Right forelimb (tissue), 1 donor: ENCODE measurements at regions not wholly inside any gene's neighbourhood (a gene's known extent, or its start where the extent isn't known, plus 50 kb on each side); places are given as distances from the start of the nearest gene placed in this dataset.

Experiments
- DNase-seq: peaks from one replicate; pipeline ENCODE4 v3.0.0-alpha.2; 2018

GRCh38 chr10:106175760-106176377, 988.6 kb downstream of the SORCS1 start:
- DNase-seq, result no peak

GRCh38 chr10:106173838-106174237, 990.7 kb downstream of the SORCS1 start:
- no peak for DNase-seq

DNA sequence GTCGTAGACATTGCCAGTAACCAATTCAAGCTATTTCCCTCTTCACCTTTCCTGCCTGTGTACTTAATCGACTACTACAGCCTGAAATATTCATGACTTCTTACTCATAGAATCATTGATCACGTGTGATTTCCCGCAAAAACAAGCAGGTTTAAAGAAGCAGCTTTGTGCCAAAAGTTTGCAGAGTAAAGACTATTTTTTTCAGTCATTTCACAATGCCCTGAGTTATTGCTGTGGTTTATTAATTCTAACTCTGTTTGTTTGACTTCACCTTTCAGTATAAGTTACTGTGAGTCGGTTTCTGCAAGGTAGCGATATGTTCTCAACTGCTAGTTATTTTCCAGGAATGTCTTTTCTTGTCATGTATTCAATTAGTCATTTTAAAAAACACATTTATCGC, 995.3 kb downstream of the SORCS1 start:
- DNase-seq, result no peak

DNA sequence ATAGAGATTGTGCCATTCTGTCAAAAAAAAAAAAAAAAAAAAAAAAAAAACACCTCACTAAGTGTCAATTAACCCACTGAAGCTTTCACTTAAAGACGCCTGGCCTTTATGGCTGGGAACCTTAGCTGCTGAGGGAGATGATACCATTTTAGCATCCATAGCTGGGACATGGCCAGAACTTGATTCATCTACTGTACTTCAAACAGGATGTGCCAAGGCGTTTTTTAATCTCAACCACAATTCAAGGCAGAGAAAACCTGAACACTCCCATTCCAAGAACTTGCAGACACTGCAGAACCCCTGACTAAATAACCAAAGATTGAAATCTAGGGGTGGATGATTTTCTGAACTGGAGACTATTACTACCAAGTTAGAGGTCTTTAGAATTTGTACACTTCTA, 996.6 kb downstream of the SORCS1 start:
- DNase-seq, result no peak

DNA sequence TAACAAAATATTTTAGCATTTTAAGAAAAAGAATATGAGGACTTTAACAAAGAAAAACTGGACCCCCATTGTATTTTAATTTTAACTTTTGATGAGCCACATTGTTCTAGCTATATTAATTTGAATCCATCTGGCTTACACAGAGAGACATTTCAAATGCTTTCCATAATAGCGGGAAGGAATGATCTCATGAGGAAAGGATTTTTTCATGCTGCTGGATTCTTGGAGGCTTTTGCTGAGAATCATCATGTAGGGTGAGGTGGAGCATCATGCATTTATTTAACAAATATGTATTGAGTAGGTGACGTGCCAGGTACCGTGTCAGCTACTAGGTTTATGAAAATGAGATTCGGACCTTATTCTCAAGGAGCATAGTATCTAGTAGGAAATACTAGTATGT, 1006.3 kb downstream of the SORCS1 start:
- no peak for DNase-seq

DNA sequence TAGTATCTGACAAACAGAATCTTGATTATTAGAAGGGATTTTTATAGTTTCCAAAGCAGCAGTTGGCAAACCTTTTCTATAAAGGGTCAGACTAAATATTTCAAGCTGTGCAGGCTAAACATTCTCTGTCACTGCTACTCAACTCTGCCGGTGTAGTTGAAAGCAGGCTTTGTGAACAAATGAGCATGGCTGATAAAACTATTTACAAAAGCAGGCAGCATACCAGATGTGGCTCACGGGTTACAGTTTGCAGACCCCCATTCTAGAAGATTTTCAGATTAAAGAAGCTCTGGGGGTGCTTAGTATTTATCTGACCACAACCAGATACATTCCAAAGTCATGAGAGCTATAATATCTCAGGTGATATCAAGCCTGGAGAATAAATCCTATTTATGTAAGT, 1017.5 kb downstream of the SORCS1 start:
- no peak for DNase-seq

GRCh38 chr10:106139915-106140314, 1024.6 kb downstream of the SORCS1 start:
- DNase-seq, result no peak

DNA sequence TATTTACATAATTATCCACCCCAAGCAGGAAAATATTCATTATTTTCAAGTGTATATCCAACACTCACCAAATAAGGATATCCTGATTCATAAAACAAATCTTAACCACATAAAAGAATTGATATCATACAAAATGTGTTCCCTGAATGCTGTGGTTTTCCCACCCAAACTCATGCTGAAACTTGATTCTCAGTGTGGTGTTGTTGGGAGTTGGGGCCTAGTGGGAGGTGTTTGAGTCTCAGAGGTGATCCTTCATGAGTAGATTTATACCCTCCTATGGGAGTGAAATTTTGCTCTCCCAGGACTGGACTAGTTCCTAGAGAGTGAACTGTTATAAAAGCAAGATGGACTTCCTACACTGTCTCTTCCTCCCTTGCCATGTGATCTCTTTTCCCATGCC, 1028.3 kb downstream of the SORCS1 start:
- no peak for DNase-seq

DNA sequence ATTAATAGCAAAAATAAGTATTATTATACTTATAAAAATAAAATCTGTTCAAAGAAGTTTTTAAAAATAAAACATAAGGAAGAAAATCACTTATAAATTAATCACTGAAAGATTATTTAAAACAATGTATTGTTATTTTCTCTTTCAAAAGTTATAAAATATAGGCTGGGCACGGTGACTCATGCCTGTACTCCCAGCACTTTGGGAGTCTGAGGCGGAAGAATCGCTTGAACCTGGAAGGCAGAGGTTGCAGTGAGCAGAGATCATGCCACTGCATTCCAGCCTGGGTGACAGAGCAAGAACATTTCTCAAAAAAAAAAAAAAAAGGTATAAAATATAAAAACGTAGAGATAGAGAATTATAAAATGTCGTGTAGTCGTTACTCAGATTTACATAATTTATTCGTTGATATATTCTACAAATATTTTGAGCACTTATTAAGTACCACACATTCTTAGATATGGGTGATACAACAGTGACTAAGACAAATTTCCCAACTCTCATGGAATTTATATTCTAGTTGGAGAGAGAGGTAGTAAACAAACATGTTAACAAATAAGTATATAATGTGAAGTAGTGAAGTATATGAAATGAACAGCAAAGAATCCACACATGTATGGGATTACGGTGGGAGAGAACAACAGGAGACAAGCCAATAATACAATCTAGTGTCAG, 1030.0 kb downstream of the SORCS1 start:
- no peak for DNase-seq

GRCh38 chr10:106133451-106133850, 1031.1 kb downstream of the SORCS1 start:
- no peak for DNase-seq

DNA sequence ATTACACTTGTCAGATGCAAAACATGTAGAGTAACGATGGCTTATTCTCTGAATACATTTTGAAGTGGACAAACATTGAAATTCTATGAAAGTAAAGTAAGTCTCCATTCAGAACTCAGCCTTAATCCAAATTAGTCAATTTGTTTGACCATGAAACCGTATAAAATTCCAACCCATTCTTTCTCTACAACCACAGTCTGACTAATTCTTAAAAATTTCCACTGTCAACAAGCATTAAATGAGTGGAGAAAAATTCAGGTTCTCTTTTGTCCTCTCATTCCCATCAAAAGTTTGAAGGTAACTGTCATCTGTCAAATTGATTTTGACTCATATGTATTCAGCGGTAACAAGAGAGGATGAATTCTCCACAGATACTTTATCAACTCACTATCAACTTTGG, 1031.5 kb downstream of the SORCS1 start:
- no peak for DNase-seq

DNA sequence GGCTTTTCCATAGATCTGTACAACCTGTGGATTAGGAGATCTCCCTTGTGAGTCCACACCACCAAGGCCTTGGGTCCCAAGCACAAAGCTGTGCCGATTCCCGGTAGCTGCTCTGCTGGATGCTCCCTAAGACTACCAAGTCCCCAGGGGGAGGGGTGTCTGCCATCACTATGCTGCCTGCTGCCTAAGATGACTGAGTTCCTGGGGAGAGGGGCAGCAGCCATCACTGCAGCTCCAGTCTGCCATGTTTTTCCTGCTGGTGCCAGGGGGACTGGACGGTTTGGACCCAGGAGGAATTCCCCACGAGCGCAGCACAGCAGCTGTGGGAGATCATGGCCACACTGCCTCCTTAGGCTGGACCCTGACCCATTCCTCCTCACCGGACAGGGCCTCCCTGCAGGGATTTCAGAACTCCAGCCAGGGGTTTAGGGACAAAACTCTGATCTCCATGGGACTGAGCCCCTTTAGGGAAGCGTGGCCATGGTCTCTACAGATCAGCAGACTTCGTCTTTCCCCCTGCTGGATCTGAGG, 1049.8 kb downstream of the SORCS1 start:
- DNase-seq, result no peak

- no peak for DNase-seq
Measured at GRCh38 chr10:106111246-106111645, 1053.3 kb downstream of the SORCS1 start.

DNA sequence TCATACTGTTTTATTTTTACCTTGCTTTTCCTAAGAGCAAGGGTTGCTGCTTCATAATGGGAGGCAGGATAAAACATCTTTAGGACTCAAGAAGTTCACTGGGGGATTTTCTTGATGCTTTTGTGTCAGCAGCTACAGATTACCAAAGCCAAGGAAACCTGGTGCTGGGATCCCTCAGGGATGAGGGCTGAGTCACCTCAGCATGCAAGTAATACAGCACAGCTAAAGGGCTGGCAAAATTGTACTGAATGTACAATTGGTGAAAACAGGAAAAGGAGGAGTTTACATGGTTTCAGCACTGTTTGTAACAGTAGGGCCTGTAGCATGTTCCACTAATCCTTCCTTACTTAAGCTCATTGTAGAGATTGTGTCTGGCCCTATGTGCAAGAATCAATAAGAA, 1056.8 kb downstream of the SORCS1 start:
- no peak for DNase-seq

DNA sequence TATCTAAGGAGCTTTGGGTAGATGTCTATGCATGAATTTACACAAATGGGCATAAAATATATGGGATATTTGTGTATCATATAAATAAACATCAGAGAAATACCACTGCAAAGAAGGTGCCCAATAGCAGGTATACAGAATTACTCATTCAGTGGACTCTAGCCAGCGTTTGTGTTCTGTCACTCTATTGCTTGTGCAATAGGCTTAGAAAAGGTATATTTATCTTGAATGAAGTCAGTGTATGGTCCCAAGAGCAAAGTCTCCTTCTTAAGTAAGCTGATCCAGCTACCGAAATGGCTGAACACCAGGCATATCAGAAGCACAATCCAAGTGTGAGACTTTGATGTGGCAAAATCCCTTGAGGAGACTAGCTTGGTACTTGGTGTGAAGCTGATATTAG, 1058.4 kb downstream of the SORCS1 start:
- no peak for DNase-seq

- DNase-seq, result no peak
Measured at GRCh38 chr10:106089855-106090254, 1074.7 kb downstream of the SORCS1 start.

DNA sequence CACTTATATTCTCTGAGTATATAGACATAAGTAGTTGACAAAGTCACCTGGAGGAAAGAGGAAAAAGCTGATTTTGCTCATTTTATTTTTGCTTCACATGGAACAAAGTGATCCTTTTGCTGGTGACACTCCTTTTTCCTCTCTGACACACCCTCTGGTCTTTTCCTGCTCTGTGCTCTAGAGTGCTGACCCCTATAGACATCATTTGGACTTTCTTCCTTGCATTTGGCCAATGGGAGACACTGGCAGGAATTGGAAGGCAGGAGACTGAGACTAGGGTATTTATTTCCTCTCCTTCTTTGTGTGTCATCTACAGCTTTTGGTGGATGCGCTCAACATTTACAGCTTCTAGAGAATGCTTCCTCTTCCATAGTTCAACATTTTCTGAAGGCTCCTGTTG, 1078.1 kb downstream of the SORCS1 start:
- DNase-seq, result no peak

DNA sequence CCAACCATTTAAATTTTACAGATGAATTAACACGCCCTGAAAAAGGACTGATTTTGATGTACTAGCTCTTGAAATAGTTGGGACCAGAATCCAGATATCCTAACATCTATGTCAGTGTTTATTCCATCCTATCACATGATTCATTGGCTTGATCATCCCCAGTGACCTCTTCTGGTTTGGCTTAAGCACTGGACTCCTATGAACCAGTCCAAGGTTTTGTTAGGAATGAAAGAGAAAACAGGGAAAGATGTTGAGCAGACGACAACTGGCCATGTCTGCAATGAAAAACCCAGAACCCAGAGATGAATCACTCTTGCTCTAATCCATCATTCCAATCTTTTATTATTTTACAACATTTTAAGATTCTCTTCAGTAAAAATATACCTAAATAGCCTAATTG, 1080.9 kb downstream of the SORCS1 start:
- no peak for DNase-seq

DNA sequence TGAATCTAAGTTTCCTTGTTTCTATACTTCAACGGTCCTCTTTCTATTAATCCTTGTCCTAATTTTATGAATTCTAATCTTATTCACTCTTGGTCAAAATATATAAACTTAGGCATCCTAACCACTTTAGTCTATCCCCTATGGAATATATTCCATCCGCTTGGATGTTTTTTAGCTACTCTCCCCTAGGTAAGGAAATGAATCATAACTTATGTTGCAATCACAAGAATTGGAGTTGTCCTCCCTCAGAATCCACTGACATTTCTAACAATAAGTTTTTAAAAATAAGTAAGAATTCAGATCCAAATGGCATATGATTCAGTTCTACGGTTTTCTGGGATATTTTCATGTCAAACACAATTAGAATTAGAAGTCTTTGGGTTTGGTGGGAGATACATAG, 1081.6 kb downstream of the SORCS1 start:
- no peak for DNase-seq

GRCh38 chr10:106078895-106079576, 1085.5 kb downstream of the SORCS1 start:
- no peak for DNase-seq

- DNase-seq, result no peak
Measured at GRCh38 chr10:106076496-106076895, 1088.0 kb downstream of the SORCS1 start.

- DNase-seq, result no peak
Measured at GRCh38 chr10:106053061-106053460, 1111.4 kb downstream of the SORCS1 start.

- DNase-seq, result no peak
Measured at GRCh38 chr10:106044503-106044902, 1120.0 kb downstream of the SORCS1 start.

GRCh38 chr10:106043863-106044262, 1120.6 kb downstream of the SORCS1 start:
- no peak for DNase-seq
